Neutrophil (primary cell): ENCODE measurements at regions not wholly inside any gene's neighbourhood (a gene's known extent, or its start where the extent isn't known, plus 50 kb on each side); places are given as distances from the start of the nearest gene placed in this dataset.

ENCODE experiments used
- H3K27ac ChIP-seq: fragments of 200-600 bp; sonication (generic); 2 replicates; pipeline ENCODE4 v1.5.1; 2016; ENCODE audit warnings: mild to moderate bottlenecking, moderate library complexity
- H3K27me3 ChIP-seq: fragments of 200-600 bp; sonication (generic); 2 replicates; pipeline ENCODE4 v1.6.0; 2016; ENCODE audit warnings: mild to moderate bottlenecking
- H3K36me3 ChIP-seq: fragments of 200-600 bp; sonication (generic); 2 replicates; pipeline ENCODE4 v1.5.1; 2017
- H3K4me1 ChIP-seq, 2 experiments: fragments of 200-600 bp in 1 of 2; sonication (generic) in 1 of 2; 1 replicate in 1 of 2; 2 replicates in 1 of 2; pipeline versions ENCODE4 v1.5.1 to v1.6.1; 2013 to 2016; ENCODE audit warnings: low read depth in 1 of 2, low read length in 1 of 2, mild to moderate bottlenecking in 1 of 2, moderate library complexity in 1 of 2; ENCODE audit not compliant: control insufficient read depth in 1 of 2, insufficient read depth in 1 of 2
- H3K4me3 ChIP-seq, 2 experiments: fragments of 200-600 bp in 1 of 2; sonication (generic) in 1 of 2; 1 replicate in 1 of 2; 2 replicates in 1 of 2; pipeline ENCODE4 v1.5.1; 2013 to 2016; ENCODE audit warnings: low read depth in 1 of 2, low read length in 1 of 2, mild to moderate bottlenecking in 1 of 2, moderate library complexity in 1 of 2
- H3K9me3 ChIP-seq: fragments of 200-600 bp; sonication (generic); 2 replicates; pipeline ENCODE4 v1.5.1; 2016
- TF ChIP-seq, protein P1 (sequence below): fragments of 200-600 bp; sonication (generic); IDR thresholded peaks from 2 replicates; pipeline ENCODE4 v1.5.1; 2016; ENCODE audit warnings: antibody characterized with exemption

DNA sequence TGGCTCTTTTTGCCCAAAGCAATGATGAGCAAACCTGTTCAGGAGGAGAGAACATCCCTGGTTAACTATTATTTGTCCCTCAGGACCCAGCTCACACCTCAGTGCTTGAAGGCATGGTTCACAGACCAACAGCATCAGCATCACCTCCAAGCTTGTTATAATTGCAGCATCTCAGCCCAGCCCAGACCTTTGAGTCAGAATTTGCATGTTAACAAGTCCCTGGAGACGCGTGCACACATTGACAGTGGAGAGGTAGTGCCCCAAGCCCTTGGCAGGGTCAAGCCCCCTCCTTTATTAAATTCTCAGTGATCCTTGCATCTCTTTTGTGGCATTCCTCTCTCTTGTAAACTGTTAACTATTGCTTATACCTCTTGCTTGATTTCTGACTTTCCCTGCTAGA lies 488.6 kb downstream of the HAPSTR1 start:
- Histone ChIP-seq H3K4me1 (no peaks in the 10 kb centered on the region), H3K27me3 (no peaks in the 10 kb centered on the region), H3K36me3 (no peaks in the 10 kb centered on the region), H3K9me3 (no peaks in the 10 kb centered on the region), H3K27ac (no peak overlapping the region), H3K4me3 (no peak overlapping the region)
- TF ChIP-seq, protein P1, sequence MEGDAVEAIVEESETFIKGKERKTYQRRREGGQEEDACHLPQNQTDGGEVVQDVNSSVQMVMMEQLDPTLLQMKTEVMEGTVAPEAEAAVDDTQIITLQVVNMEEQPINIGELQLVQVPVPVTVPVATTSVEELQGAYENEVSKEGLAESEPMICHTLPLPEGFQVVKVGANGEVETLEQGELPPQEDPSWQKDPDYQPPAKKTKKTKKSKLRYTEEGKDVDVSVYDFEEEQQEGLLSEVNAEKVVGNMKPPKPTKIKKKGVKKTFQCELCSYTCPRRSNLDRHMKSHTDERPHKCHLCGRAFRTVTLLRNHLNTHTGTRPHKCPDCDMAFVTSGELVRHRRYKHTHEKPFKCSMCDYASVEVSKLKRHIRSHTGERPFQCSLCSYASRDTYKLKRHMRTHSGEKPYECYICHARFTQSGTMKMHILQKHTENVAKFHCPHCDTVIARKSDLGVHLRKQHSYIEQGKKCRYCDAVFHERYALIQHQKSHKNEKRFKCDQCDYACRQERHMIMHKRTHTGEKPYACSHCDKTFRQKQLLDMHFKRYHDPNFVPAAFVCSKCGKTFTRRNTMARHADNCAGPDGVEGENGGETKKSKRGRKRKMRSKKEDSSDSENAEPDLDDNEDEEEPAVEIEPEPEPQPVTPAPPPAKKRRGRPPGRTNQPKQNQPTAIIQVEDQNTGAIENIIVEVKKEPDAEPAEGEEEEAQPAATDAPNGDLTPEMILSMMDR: no peak

DNA sequence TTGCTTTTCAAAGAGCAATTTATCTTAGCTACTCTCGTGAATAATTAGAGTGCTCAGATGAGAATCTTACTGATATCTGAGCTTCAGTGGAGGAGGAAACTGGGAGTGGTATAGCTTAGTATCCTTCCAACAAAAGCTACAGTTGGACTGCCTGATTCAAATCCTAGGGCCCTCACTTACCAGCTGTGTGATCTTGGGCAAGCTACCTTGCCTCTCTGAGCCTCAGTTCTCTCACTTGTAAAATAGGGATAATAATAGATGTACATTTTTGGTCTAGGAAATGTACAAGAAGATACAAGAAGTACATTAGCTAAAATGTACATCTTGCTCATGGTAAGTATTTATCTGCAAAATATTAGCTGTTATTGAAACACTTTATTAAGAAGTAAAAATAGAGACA lies 502.0 kb downstream of the HAPSTR1 start:
- H3K36me3 ChIP-seq: no peaks in the 10 kb centered on the region
- H3K4me3 ChIP-seq: no peak overlapping the region
- no peaks in the 10 kb centered on the region for H3K9me3 ChIP-seq
- no peaks in the 10 kb centered on the region for H3K4me1 ChIP-seq
- H3K27me3 ChIP-seq: no peaks in the 10 kb centered on the region
- H3K27ac ChIP-seq: no peak overlapping the region
- TF ChIP-seq, protein P1: no peak

DNA sequence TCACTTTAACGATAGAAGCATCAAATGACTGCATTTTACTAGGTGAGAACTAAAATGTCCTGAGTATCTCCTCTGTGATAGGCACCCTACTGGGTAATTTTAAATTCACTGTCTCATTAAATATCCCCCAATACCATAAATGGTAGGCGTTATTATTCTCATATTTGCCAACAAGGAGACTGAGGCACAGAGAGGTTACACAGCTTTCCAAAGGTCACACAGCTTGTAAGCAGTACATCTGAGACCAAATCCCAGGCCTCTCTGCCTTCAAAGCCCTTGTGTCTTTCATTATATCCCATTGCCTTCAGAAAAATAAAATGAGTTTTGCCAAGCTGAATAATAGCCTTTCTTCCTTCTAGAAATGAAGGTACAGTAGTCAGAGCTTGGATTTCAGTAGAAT lies 502.6 kb downstream of the HAPSTR1 start:
- Histone ChIP-seq H3K36me3 (no peaks in the 10 kb centered on the region), H3K27me3 (no peaks in the 10 kb centered on the region), H3K4me3 (no peak overlapping the region), H3K4me1 (no peaks in the 10 kb centered on the region), H3K27ac (no peak overlapping the region), H3K9me3 (no peaks in the 10 kb centered on the region)
- TF ChIP-seq, protein P1: no peak

DNA sequence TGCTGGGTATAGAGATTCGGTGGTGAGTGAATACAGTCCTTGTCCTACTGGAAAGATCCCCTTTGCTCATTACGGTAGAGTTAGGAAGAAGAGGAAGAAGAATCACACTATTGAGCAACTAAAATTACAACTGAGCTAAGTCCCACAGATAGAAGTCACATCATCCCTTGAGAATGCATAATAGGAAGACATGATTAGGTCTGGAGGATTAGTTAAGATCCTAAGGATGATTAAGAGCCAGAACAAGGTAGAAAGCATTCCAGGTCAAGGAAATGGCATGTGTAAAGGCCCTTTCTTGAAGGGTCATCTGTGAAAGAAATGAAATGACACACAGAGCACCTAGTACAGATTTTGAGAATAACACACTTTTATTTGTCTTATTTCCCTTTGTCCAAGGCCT lies 503.5 kb downstream of the HAPSTR1 start:
- no peaks in the 10 kb centered on the region for H3K36me3 ChIP-seq
- H3K4me3 ChIP-seq: no peak overlapping the region
- TF ChIP-seq, protein P1: no peak
- no peaks in the 10 kb centered on the region for H3K9me3 ChIP-seq
- H3K27me3 ChIP-seq: no peaks in the 10 kb centered on the region
- no peaks in the 10 kb centered on the region for H3K4me1 ChIP-seq
- no peak overlapping the region for H3K27ac ChIP-seq

DNA sequence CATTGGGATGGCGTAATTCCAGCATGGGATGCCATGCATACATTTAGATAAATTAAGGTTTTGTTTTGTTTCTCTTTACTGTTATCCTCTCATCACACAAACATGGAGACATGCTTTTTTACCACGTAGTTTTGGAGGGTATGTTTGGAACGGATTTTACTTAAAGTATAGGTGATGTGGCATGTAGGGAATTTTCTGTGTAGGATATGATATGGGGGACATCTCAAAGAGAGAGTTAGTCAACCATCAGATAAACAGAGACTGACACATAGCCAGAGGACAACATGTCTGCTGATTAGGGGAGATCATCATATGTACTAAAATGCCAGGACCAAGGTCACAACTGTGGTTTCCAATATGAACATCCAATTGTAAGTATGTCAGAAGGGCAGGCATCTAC lies 503.9 kb downstream of the HAPSTR1 start:
- Histone ChIP-seq H3K36me3 (no peaks in the 10 kb centered on the region), H3K27ac (no peak overlapping the region), H3K9me3 (no peaks in the 10 kb centered on the region), H3K4me1 (no peaks in the 10 kb centered on the region), H3K4me3 (no peak overlapping the region), H3K27me3 (no peaks in the 10 kb centered on the region)
- TF ChIP-seq, protein P1: no peak

DNA sequence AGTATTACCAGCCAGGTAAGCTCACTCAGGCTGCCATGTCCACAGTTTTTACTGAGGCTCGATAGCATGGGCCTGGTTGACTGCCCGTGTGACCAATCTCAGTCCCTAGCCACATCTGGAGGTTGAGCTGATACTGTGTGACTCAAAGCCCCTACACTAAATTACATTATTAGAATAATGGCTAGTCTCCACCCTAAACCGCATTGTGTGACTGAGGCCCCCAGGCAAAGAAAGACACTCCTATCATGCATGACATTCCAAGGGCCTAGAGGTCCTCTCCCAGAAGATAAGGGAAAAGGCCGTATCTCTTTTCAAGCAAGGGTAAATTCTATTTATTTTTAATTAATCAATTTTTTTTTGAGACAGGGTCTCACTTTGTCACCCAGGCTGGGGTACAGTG lies 505.3 kb downstream of the HAPSTR1 start:
- TF ChIP-seq, protein P1: no peak
- Histone ChIP-seq H3K27ac (no peak overlapping the region), H3K4me3 (no peak overlapping the region), H3K4me1 (no peaks in the 10 kb centered on the region), H3K9me3 (no peaks in the 10 kb centered on the region), H3K27me3 (no peaks in the 10 kb centered on the region), H3K36me3 (no peaks in the 10 kb centered on the region)
